BJ (cell line): ENCODE measurements at regions not wholly inside any gene's neighbourhood (a gene's known extent, or its start where the extent isn't known, plus 50 kb on each side); places are given as distances from the start of the nearest gene placed in this dataset.
"Not testable (repeated sequence)": the region's sequence is repeated elsewhere in the genome, so short reads cannot be mapped to it uniquely, and the experiment has no call there.

Experiments
- CTCF ChIA-PET: fragments of 350-600 bp; formaldehyde crosslinking; extraction: SDS; loops from one replicate; lab custom pipeline; 2021; ENCODE audit warnings: antibody characterized with exemption, inconsistent platforms; lab: Yijun Ruan, JAX
- POLR2A ChIA-PET: fragments of 300-600 bp; sonication (Branson Sonifier 250); formaldehyde crosslinking; extraction: SDS; loops from one replicate; lab custom pipeline; 2021; ENCODE audit warnings: antibody characterized with exemption; lab: Charles Lee
- DNase-seq: peaks from one replicate; pipeline ENCODE4 v3.0.0-alpha.2; 2011; ENCODE audit warnings: low read depth
- H3K27me3 ChIP-seq: 2 replicates; pipeline ENCODE4 v1.6.0; 2011; ENCODE audit warnings: low read length; ENCODE audit not compliant: control insufficient read depth, insufficient read depth
- H3K36me3 ChIP-seq: 2 replicates; pipeline ENCODE4 v1.5.1; 2011; ENCODE audit warnings: low read length; ENCODE audit not compliant: control insufficient read depth, insufficient read depth
- H3K4me3 ChIP-seq: 2 replicates; pipeline ENCODE4 v1.5.1; 2011; ENCODE audit warnings: low read depth, mild to moderate bottlenecking, control low read depth, low read length
- TF ChIP-seq, protein P1 (sequence below): IDR thresholded peaks from 2 replicates; pipeline ENCODE4 v1.5.1; 2011; ENCODE audit warnings: low read depth, mild to moderate bottlenecking, control low read depth, inconsistent platforms, low read length, moderate library complexity; ENCODE audit not compliant: insufficient read depth

- POLR2A ChIA-PET, H3K27me3 ChIP-seq, CTCF ChIA-PET, H3K4me3 ChIP-seq, DNase-seq, H3K36me3 ChIP-seq: not testable (repeated sequence)
These were observed 1430.4 kb downstream of the TSPY10 start for GRCh38 chrY:10958122-10958521.

DNA sequence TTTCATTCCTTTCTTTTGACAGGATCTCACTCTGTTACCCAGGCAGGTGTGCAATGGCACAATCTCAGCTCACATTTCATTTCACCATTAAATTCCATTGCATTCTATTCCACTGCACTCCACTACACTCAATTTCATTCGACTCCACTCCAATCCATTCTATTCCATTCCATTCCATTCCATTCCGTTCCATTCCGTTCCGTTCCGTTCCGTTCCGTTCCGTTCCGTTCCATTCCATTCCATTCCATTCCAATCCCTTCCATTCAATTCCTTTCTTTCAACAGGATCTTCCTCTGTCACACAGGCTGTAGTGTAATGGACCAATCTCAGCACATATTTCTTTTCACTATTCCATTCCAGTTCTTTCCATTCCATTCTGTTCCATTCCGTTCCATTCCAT is 1445.7 kb downstream of the TSPY10 start:
- Histone ChIP-seq H3K4me3 (no peak overlapping the region), H3K27me3 (no peaks in the 10 kb centered on the region), H3K36me3 (no peaks in the 10 kb centered on the region)
- TF ChIP-seq, protein P1, sequence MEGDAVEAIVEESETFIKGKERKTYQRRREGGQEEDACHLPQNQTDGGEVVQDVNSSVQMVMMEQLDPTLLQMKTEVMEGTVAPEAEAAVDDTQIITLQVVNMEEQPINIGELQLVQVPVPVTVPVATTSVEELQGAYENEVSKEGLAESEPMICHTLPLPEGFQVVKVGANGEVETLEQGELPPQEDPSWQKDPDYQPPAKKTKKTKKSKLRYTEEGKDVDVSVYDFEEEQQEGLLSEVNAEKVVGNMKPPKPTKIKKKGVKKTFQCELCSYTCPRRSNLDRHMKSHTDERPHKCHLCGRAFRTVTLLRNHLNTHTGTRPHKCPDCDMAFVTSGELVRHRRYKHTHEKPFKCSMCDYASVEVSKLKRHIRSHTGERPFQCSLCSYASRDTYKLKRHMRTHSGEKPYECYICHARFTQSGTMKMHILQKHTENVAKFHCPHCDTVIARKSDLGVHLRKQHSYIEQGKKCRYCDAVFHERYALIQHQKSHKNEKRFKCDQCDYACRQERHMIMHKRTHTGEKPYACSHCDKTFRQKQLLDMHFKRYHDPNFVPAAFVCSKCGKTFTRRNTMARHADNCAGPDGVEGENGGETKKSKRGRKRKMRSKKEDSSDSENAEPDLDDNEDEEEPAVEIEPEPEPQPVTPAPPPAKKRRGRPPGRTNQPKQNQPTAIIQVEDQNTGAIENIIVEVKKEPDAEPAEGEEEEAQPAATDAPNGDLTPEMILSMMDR, result no peak
- DNase-seq, result no peak
- ChIA-PET CTCF (no interaction called here), POLR2A (no interaction called here)

- POLR2A ChIA-PET, result no interaction called here
- TF ChIP-seq, protein P1, result no peak
- no peak for DNase-seq
- H3K4me3 ChIP-seq, result no peak overlapping the region
- CTCF ChIA-PET, result no interaction called here
- H3K27me3 ChIP-seq, result no peaks in the 10 kb centered on the region
- H3K36me3 ChIP-seq, result no peaks in the 10 kb centered on the region
These were observed 1459.0 kb downstream of the TSPY10 start for GRCh38 chrY:10986655-10987054.

GRCh38 chrY:10987626-10988025 is 1459.9 kb downstream of the TSPY10 start:
- H3K4me3 ChIP-seq, result no peak overlapping the region

GRCh38 chrY:10993955-10994354 is 1466.3 kb downstream of the TSPY10 start:
- Histone ChIP-seq H3K4me3 (no peak overlapping the region), H3K36me3 (no peaks in the 10 kb centered on the region), H3K27me3 (no peaks in the 10 kb centered on the region)
- TF ChIP-seq, protein P1, result no peak
- ChIA-PET CTCF (no interaction called here), POLR2A (no interaction called here)
- DNase-seq, result no peak

More at GRCh38 chrY:10987626-10988025, 1459.9 kb downstream of the TSPY10 start:
- DNase-seq, result no peak
- no peaks in the 10 kb centered on the region for H3K36me3 ChIP-seq
- POLR2A ChIA-PET, result no interaction called here
- TF ChIP-seq, protein P1, result no peak
- CTCF ChIA-PET, result no interaction called here
- H3K27me3 ChIP-seq, result no peaks in the 10 kb centered on the region

GRCh38 chrY:10999715-11000114 is 1472.0 kb downstream of the TSPY10 start:
- POLR2A ChIA-PET, H3K4me3 ChIP-seq, H3K36me3 ChIP-seq, DNase-seq, H3K27me3 ChIP-seq, CTCF ChIA-PET: not testable (repeated sequence)

GRCh38 chrY:11014229-11014628 is 1486.5 kb downstream of the TSPY10 start:
- H3K27me3 ChIP-seq, POLR2A ChIA-PET, DNase-seq, H3K4me3 ChIP-seq, CTCF ChIA-PET, H3K36me3 ChIP-seq: not testable (repeated sequence)
